Breast epithelium (tissue), 4 donors: ENCODE measurements at regions not wholly inside any gene's neighbourhood (a gene's known extent, or its start where the extent isn't known, plus 50 kb on each side); places are given as distances from the start of the nearest gene placed in this dataset.

ENCODE experiments used
- DNase-seq, 2 donors: peaks; one replicate each; pipeline ENCODE4 v3.0.0-alpha.2; 2019; ENCODE audit warnings: low spot score in 2 of 2
- H3K27ac ChIP-seq, 2 donors: fragments of 200-600 bp; sonication (generic) in 1 of 2; one replicate each; pipeline ENCODE4 v1.5.1; 2016 to 2019; ENCODE audit warnings: mild to moderate bottlenecking in 1 of 2
- H3K27me3 ChIP-seq, 2 donors: fragments of 200-600 bp; sonication (generic) in 1 of 2; one replicate each; pipeline versions ENCODE4 v1.5.1 to v1.6.0; 2017 to 2019; ENCODE audit warnings: control low read depth in 1 of 2, mild to moderate bottlenecking in 1 of 2
- H3K36me3 ChIP-seq: fragments of 200-600 bp; one replicate; pipeline ENCODE4 v1.5.1; 2019
- H3K4me1 ChIP-seq, 2 donors: fragments of 200-600 bp; sonication (generic); one replicate each; pipeline ENCODE4 v1.5.1; 2016 to 2019; ENCODE audit warnings: control low read depth in 1 of 2
- H3K4me3 ChIP-seq, 3 donors: fragments of 200-600 bp; sonication (generic); 1 replicate in 2 of 3; 2 replicates in 1 of 3; pipeline ENCODE4 v1.5.1; 2016 to 2019; ENCODE audit warnings: mild to moderate bottlenecking in 3 of 3, moderate library complexity in 2 of 3
- H3K9me3 ChIP-seq, 2 donors: fragments of 200-600 bp; sonication (generic) in 1 of 2; one replicate each; pipeline ENCODE4 v1.5.1; 2016 to 2019; ENCODE audit warnings: control low read depth in 1 of 2
- CTCF ChIP-seq, 3 donors: fragments of 450-650 bp; IDR thresholded peaks; one replicate each; pipeline ENCODE4 v1.5.1; 2016 to 2017; ENCODE audit warnings: antibody characterized with exemption in 3 of 3, mild to moderate bottlenecking in 3 of 3, moderate library complexity in 3 of 3
- POLR2A ChIP-seq: fragments of 450-650 bp; IDR thresholded peaks from one replicate; pipeline ENCODE4 v1.6.1; 2016; ENCODE audit warnings: antibody characterized with exemption, mild to moderate bottlenecking, moderate library complexity
- POLR2AphosphoS5 ChIP-seq, 3 donors: sonication (generic); formaldehyde crosslinking; IDR thresholded peaks; one replicate each; pipeline ENCODE4 v1.6.1; 2017; ENCODE audit warnings: antibody characterized with exemption in 3 of 3
- intact Hi-C: fragments of 100-400 bp; cut with DNase I; formaldehyde crosslinking; loops from one replicate; pipeline ENCODE4 v1.15.1; 2023; ENCODE audit warnings: low total_unique reads

- Histone ChIP-seq H3K4me1 (no peaks in the 10 kb centered on the region), H3K27ac (no peak overlapping the region), H3K4me3 (no peak overlapping the region), H3K36me3 (no peaks in the 10 kb centered on the region), H3K9me3 (no peaks in the 10 kb centered on the region), H3K27me3 (no peaks in the 10 kb centered on the region)
- DNase-seq: no peak
- no peak for TF ChIP-seq CTCF (IDR thresholded peaks at IDR 0.05)
- no peak for TF ChIP-seq POLR2AphosphoS5 (IDR thresholded peaks at IDR 0.05)
- no peak for TF ChIP-seq POLR2A
- intact Hi-C loops: no loop called here
These were observed 81.3 kb upstream of the ABI3BP start for GRCh38 chr3:101074518-101074917.

DNA sequence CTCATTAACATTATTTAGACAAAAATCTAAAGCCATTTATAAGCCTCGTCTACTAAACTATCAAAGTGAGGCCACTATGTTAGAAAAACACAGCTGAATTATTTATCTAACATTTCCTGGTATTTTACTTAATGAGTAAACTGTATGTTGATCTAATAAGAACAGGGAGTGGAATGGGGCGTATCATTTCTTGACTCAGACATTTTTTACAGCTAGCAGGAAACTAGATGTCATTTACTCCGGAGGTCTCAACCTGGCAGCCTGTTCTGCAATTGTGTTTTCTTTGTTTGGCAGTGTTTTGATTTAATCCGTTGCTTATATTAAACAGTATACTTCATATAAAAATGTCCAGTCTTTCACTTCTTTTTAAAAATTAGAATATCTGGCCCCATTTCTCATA is 79.1 kb upstream of the ABI3BP start:
- Histone ChIP-seq H3K4me1 (no peaks in the 10 kb centered on the region), H3K27ac (no peak overlapping the region), H3K9me3 (no peaks in the 10 kb centered on the region), H3K27me3 (no peaks in the 10 kb centered on the region), H3K36me3 (no peaks in the 10 kb centered on the region), H3K4me3 (no peak overlapping the region)
- intact Hi-C loops: no loop called here
- TF ChIP-seq POLR2A: no peak
- no peak for DNase-seq

- intact Hi-C loops: no loop called here
- Histone ChIP-seq H3K27ac (no peak overlapping the region), H3K4me3 (no peak overlapping the region), H3K9me3 (no peaks in the 10 kb centered on the region), H3K4me1 (peaks cover 0 to 6% of the 10 kb centered on the region in 2 donors), H3K27me3 (no peaks in the 10 kb centered on the region), H3K36me3 (no peaks in the 10 kb centered on the region)
- TF ChIP-seq POLR2AphosphoS5 (IDR thresholded peaks at IDR 0.05) (no peak), CTCF (IDR thresholded peaks at IDR 0.05) (no peak), POLR2A (no peak)
- DNase-seq: no peak
These were observed 77.5 kb upstream of the ABI3BP start for GRCh38 chr3:101070799-101071121.

- Histone ChIP-seq H3K27ac (no peak overlapping the region), H3K27me3 (no peaks in the 10 kb centered on the region), H3K36me3 (no peaks in the 10 kb centered on the region), H3K4me3 (no peak overlapping the region), H3K9me3 (no peaks in the 10 kb centered on the region), H3K4me1 (peaks cover 0 to 6% of the 10 kb centered on the region in 2 donors)
- peak in 2 of 3 donors; percentile 32 to 42 for TF ChIP-seq CTCF (IDR thresholded peaks at IDR 0.05)
- no peak for TF ChIP-seq POLR2AphosphoS5 (IDR thresholded peaks at IDR 0.05)
- intact Hi-C loops: no loop called here
- peak in 1 of 2 donors; percentile 55 for DNase-seq
These were observed 76.9 kb upstream of the ABI3BP start for GRCh38 chr3:101069901-101070798.

GRCh38 chr3:101068876-101069606 is 75.8 kb upstream of the ABI3BP start:
- no peak for TF ChIP-seq POLR2AphosphoS5 (IDR thresholded peaks at IDR 0.05)
- TF ChIP-seq CTCF (IDR thresholded peaks at IDR 0.05): no peak
- no peak for TF ChIP-seq POLR2A
- no peaks in the 10 kb centered on the region for H3K9me3 ChIP-seq
- H3K27ac ChIP-seq: no peak overlapping the region
- intact Hi-C loops: no loop called here
- DNase-seq: no peak
- peaks cover 0 to 6% of the 10 kb centered on the region in 2 donors for H3K4me1 ChIP-seq
- H3K4me3 ChIP-seq: no peak overlapping the region
- no peaks in the 10 kb centered on the region for H3K36me3 ChIP-seq
- H3K27me3 ChIP-seq: no peaks in the 10 kb centered on the region
